ENCODE measurements at regions not wholly inside any gene's neighbourhood (a gene's known extent, or its start where the extent isn't known, plus 50 kb on each side); places are given as distances from the start of the nearest gene placed in this dataset.

DNA sequence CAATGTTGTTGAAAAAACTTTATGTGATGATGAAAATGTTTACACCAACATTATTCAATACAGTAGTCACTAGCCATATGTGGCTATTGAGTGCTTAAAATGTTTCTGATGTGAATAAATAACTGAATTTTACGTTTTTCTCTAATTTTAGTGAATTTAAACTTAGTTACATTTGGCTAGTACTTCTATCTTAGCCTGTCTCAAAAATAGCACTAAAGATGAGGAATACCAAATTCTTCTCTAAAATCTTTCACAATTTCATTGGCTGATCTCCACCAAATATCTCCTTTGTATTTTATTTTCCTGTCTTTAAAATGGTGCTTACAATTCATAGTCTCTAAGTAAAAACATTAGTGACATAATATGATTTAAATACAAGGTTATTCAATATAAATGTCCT is 83.7 kb upstream of the RND3 start:
- TF ChIP-seq, protein P1, sequence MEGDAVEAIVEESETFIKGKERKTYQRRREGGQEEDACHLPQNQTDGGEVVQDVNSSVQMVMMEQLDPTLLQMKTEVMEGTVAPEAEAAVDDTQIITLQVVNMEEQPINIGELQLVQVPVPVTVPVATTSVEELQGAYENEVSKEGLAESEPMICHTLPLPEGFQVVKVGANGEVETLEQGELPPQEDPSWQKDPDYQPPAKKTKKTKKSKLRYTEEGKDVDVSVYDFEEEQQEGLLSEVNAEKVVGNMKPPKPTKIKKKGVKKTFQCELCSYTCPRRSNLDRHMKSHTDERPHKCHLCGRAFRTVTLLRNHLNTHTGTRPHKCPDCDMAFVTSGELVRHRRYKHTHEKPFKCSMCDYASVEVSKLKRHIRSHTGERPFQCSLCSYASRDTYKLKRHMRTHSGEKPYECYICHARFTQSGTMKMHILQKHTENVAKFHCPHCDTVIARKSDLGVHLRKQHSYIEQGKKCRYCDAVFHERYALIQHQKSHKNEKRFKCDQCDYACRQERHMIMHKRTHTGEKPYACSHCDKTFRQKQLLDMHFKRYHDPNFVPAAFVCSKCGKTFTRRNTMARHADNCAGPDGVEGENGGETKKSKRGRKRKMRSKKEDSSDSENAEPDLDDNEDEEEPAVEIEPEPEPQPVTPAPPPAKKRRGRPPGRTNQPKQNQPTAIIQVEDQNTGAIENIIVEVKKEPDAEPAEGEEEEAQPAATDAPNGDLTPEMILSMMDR (IDR thresholded peaks at IDR 0.05; ENCODE audit: low read length) = no peak
- no peak for TF ChIP-seq EZH2 (IDR thresholded peaks at IDR 0.05; ENCODE audit: borderline replicate concordance, low read length)
